Ishikawa (cell line): ENCODE measurements at regions not wholly inside any gene's neighbourhood (a gene's known extent, or its start where the extent isn't known, plus 50 kb on each side); places are given as distances from the start of the nearest gene placed in this dataset.

Source experiments
- CEBPB ChIP-seq: IDR thresholded peaks from 2 replicates; pipeline ENCODE4 v1.6.1; 2012
- CREB1 ChIP-seq: IDR thresholded peaks from 2 replicates; pipeline ENCODE4 v1.6.1; 2012; ENCODE audit warnings: low read depth
- EGR1 ChIP-seq: IDR thresholded peaks from 2 replicates; pipeline ENCODE4 v1.6.1; 2012
- EP300 ChIP-seq: IDR thresholded peaks from 2 replicates; pipeline ENCODE4 v1.6.1; 2012; ENCODE audit warnings: borderline replicate concordance
- FOXM1 ChIP-seq: IDR thresholded peaks from 2 replicates; pipeline ENCODE4 v1.6.1; 2012; ENCODE audit warnings: low read depth, borderline replicate concordance
- MAX ChIP-seq: IDR thresholded peaks from 2 replicates; pipeline ENCODE4 v1.6.1; 2012
- NFIC ChIP-seq: IDR thresholded peaks from 2 replicates; pipeline ENCODE4 v1.6.1; 2012
- RAD21 ChIP-seq: IDR thresholded peaks from 2 replicates; pipeline ENCODE4 v1.6.1; 2012; ENCODE audit warnings: low read depth
- REST ChIP-seq: IDR thresholded peaks from 2 replicates; pipeline ENCODE4 v1.6.1; 2012; ENCODE audit warnings: low read depth, mild to moderate bottlenecking
- TAF1 ChIP-seq: IDR thresholded peaks from 2 replicates; pipeline ENCODE4 v1.6.1; 2012; ENCODE audit warnings: low read depth, mild to moderate bottlenecking
- TCF12 ChIP-seq: IDR thresholded peaks from 2 replicates; pipeline ENCODE4 v1.6.1; 2012; ENCODE audit warnings: low read depth
- TEAD4 ChIP-seq: IDR thresholded peaks from 2 replicates; pipeline ENCODE4 v1.6.1; 2012
- USF1 ChIP-seq: IDR thresholded peaks from 2 replicates; pipeline ENCODE4 v1.6.1; 2012
- YY1 ChIP-seq: IDR thresholded peaks from 2 replicates; pipeline ENCODE4 v1.6.1; 2012; ENCODE audit warnings: low read depth
- ZBTB7A ChIP-seq: IDR thresholded peaks from 2 replicates; pipeline ENCODE4 v1.6.1; 2012; ENCODE audit warnings: low read depth

GRCh38 chr3:176106380-176106779, 1090.9 kb downstream of the TBL1XR1 start:
- TF ChIP-seq REST (peak; percentile 77), NFIC (no peak)

- TF ChIP-seq RAD21 = no peak
- TF ChIP-seq EGR1 = no peak
- no peak for TF ChIP-seq MAX
- no peak for TF ChIP-seq TCF12
- no peak for TF ChIP-seq USF1
- TF ChIP-seq YY1 = no peak
- no peak for TF ChIP-seq TAF1
- TF ChIP-seq ZBTB7A = no peak
- TF ChIP-seq FOXM1 = no peak
- no peak for TF ChIP-seq CEBPB
- TF ChIP-seq NFIC = no peak
Observed at GRCh38 chr3:176097027-176097426, 1100.3 kb downstream of the TBL1XR1 start.

- no peak for TF ChIP-seq REST
- TF ChIP-seq ZBTB7A = no peak
- no peak for TF ChIP-seq TCF12
- no peak for TF ChIP-seq EP300
- no peak; the same call in 1 of the 2 replicates for TF ChIP-seq USF1
- no peak for TF ChIP-seq TAF1
- TF ChIP-seq EGR1 = no peak
- TF ChIP-seq CEBPB = no peak
- TF ChIP-seq MAX = no peak
- TF ChIP-seq FOXM1 = no peak
- no peak for TF ChIP-seq NFIC
- no peak for TF ChIP-seq YY1
- no peak for TF ChIP-seq TEAD4
- no peak for TF ChIP-seq CREB1
- TF ChIP-seq RAD21 = no peak
Observed at GRCh38 chr3:176090727-176091126, 1106.6 kb downstream of the TBL1XR1 start.

- TF ChIP-seq TCF12 (no peak), ZBTB7A (no peak), FOXM1 (no peak), EGR1 (no peak), TEAD4 (no peak), REST (no peak), CEBPB (no peak), YY1 (no peak), USF1 (no peak), TAF1 (no peak), RAD21 (no peak), CREB1 (no peak), NFIC (no peak)
Observed at GRCh38 chr3:176088962-176089383, 1108.3 kb downstream of the TBL1XR1 start.
